ENCODE measurements at regions not wholly inside any gene's neighbourhood (a gene's known extent, or its start where the extent isn't known, plus 50 kb on each side); places are given as distances from the start of the nearest gene placed in this dataset.

DNA sequence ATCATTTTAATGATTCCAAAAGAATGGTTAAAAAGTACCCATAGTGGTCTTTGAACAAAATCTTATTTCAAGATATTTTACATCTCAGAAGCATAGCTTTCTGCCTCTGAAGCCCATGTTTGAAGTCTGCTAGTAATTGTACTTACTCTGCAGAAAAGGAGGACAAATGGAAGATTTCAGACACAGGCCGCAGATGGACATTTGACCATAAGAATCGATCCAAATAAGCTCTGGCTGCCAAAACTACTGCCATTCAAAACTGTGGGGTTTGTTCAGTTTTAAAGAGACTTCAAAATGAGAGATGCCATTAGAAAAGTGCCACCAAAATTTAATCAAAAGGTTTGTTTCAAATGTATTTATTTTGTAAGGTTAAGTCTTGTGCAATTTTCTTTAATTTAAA lies 306.7 kb downstream of the DTWD2 start:
- TF ChIP-seq, protein P1, sequence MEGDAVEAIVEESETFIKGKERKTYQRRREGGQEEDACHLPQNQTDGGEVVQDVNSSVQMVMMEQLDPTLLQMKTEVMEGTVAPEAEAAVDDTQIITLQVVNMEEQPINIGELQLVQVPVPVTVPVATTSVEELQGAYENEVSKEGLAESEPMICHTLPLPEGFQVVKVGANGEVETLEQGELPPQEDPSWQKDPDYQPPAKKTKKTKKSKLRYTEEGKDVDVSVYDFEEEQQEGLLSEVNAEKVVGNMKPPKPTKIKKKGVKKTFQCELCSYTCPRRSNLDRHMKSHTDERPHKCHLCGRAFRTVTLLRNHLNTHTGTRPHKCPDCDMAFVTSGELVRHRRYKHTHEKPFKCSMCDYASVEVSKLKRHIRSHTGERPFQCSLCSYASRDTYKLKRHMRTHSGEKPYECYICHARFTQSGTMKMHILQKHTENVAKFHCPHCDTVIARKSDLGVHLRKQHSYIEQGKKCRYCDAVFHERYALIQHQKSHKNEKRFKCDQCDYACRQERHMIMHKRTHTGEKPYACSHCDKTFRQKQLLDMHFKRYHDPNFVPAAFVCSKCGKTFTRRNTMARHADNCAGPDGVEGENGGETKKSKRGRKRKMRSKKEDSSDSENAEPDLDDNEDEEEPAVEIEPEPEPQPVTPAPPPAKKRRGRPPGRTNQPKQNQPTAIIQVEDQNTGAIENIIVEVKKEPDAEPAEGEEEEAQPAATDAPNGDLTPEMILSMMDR (conservative IDR thresholded peaks at IDR 0.05; ENCODE audit: low read length), result no peak
- no peak for TF ChIP-seq EZH2phosphoT487 (IDR thresholded peaks at IDR 0.05; ENCODE audit: borderline replicate concordance, low read depth, low read length)
